Transverse colon (tissue), 4 donors: ENCODE measurements at regions not wholly inside any gene's neighbourhood (a gene's known extent, or its start where the extent isn't known, plus 50 kb on each side); places are given as distances from the start of the nearest gene placed in this dataset.

Experiments
- DNase-seq: peaks from one replicate; pipeline ENCODE4 v3.0.0-alpha.2; 2019
- H3K27ac ChIP-seq, 4 donors: fragments of 200-600 bp; sonication (generic); 2 replicates each; pipeline ENCODE4 v1.5.1; 2016 to 2018; ENCODE audit warnings: inconsistent platforms in 4 of 4
- H3K27me3 ChIP-seq: fragments of 200-600 bp; sonication (generic); 2 replicates; pipeline ENCODE4 v1.5.1; 2017; ENCODE audit warnings: inconsistent platforms
- H3K36me3 ChIP-seq, 4 donors: fragments of 200-600 bp; sonication (generic); 2 replicates each; pipeline ENCODE4 v1.5.1; 2017 to 2019; ENCODE audit warnings: inconsistent platforms in 4 of 4
- H3K4me1 ChIP-seq, 4 donors: fragments of 200-600 bp; sonication (generic); 2 replicates each; pipeline ENCODE4 v1.5.1; 2017 to 2020; ENCODE audit warnings: inconsistent platforms in 4 of 4
- H3K4me3 ChIP-seq, 4 donors: fragments of 200-600 bp; sonication (generic); 1 replicate in 1 of 4; 2 replicates in 3 of 4; pipeline versions ENCODE4 v1.5.1 to v1.6.1; 2017 to 2019; ENCODE audit warnings: inconsistent platforms in 4 of 4
- H3K9me3 ChIP-seq, 2 donors: fragments of 200-600 bp; sonication (generic); 2 replicates each; pipeline ENCODE4 v1.5.1; 2017 to 2019; ENCODE audit warnings: inconsistent platforms in 2 of 2
- EP300 ChIP-seq: sonication (generic); formaldehyde crosslinking; IDR thresholded peaks from one replicate; pipeline ENCODE4 v1.6.1; 2017; ENCODE audit warnings: antibody characterized with exemption, low read depth
- POLR2A ChIP-seq: fragments of 450-650 bp; IDR thresholded peaks from one replicate; pipeline ENCODE4 v1.6.1; 2016; ENCODE audit warnings: antibody characterized with exemption, mild to moderate bottlenecking, moderate library complexity
- POLR2AphosphoS5 ChIP-seq, 3 donors: sonication (generic); formaldehyde crosslinking; IDR thresholded peaks; one replicate each; pipeline ENCODE4 v1.6.1; 2016; ENCODE audit warnings: antibody characterized with exemption in 3 of 3
- WGBS, 2 donors: methylation state at CpG; one replicate each; pipeline ENCODE4 v1.1.5; 2018; ENCODE audit warnings: low coverage in 1 of 2; 5-methylcytosine and 5-hydroxymethylcytosine counted together
- in situ Hi-C, 4 donors: fragments of 200-750 bp; cut with MboI; loops; one replicate each; pipeline versions ENCODE4 v1.15.0 to v1.15.1; 2017; ENCODE audit warnings: low sequenced_read_pairs in 3 of 4, low pct_ligation_motif_present in 1 of 4, low pct_unique_long_range_greater_than_20kb in 1 of 4
- intact Hi-C: fragments of 100-400 bp; cut with DNase I; formaldehyde crosslinking; loops from one replicate; pipeline ENCODE4 v1.15.1; 2023; ENCODE audit warnings: low total_unique reads
- TF ChIP-seq, protein P1 (sequence below), 5 experiments: fragments of 200-600 bp in 3 of 5; fragments of 450-650 bp in 2 of 5; sonication (generic) in 3 of 5; IDR thresholded peaks; 1 replicate in 2 of 5; 2 replicates in 3 of 5; pipeline ENCODE4 v1.5.1; 2016 to 2017; ENCODE audit warnings: antibody characterized with exemption in 5 of 5, inconsistent platforms in 3 of 5, mild to moderate bottlenecking in 2 of 5, moderate library complexity in 1 of 5

DNA sequence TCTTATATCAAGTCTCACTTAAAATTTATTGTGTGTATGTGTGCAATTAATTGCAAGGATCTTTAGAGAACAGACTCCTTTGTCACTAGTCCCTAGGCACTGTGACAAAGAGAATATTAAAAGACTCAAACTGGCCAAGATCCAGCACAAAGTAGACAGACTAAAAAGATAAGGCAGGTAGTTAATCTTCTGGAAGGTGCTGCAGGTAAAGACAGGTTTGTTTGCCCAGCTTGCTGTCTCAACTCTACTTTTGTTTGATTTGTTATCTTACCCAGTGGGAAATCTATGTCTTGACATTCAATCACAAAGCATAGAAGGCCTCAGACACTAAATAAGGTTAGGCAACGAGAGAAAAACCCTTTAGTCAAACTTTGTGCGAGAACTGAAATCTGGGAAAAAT is 807.9 kb upstream of the LRRN3 start:
- H3K27ac ChIP-seq = no peak overlapping the region
- no peaks in the 10 kb centered on the region for H3K27me3 ChIP-seq
- TF ChIP-seq POLR2A (no peak), POLR2AphosphoS5 (IDR thresholded peaks at IDR 0.05) (no peak), EP300 (no peak)
- TF ChIP-seq, protein P1, sequence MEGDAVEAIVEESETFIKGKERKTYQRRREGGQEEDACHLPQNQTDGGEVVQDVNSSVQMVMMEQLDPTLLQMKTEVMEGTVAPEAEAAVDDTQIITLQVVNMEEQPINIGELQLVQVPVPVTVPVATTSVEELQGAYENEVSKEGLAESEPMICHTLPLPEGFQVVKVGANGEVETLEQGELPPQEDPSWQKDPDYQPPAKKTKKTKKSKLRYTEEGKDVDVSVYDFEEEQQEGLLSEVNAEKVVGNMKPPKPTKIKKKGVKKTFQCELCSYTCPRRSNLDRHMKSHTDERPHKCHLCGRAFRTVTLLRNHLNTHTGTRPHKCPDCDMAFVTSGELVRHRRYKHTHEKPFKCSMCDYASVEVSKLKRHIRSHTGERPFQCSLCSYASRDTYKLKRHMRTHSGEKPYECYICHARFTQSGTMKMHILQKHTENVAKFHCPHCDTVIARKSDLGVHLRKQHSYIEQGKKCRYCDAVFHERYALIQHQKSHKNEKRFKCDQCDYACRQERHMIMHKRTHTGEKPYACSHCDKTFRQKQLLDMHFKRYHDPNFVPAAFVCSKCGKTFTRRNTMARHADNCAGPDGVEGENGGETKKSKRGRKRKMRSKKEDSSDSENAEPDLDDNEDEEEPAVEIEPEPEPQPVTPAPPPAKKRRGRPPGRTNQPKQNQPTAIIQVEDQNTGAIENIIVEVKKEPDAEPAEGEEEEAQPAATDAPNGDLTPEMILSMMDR (IDR thresholded peaks at IDR 0.05) = no peak
- intact Hi-C loops = no loop called here
- no peak for DNase-seq
- 25 to 65% methylated on average over 2 of the region's 2 CpGs for WGBS, 2 donors
- in situ Hi-C loops = no loop called here
- H3K4me3 ChIP-seq = no peak overlapping the region
- no peaks in the 10 kb centered on the region for H3K4me1 ChIP-seq
- H3K9me3 ChIP-seq = no peaks in the 10 kb centered on the region
- H3K36me3 ChIP-seq = no peaks in the 10 kb centered on the region

DNA sequence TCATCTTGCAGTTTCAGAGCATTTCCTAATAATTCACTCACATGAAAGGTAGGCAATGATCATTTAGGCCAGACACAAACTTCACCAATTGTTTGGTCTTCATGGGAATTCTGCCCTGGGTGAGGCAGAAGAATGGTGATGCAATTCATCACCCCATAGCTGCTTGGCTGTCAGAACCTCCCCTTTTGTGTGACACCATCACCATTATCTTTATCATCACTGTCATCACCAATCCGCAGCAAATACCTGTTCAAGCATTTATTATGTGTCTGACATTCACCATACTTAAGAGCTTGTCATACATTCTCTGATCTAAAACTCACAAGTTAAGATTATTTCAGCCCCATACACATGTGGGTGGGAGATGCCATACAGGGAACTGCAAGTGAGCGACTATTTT is 799.5 kb upstream of the LRRN3 start:
- H3K4me1 ChIP-seq = no peaks in the 10 kb centered on the region
- H3K4me3 ChIP-seq = no peak overlapping the region
- no peak for TF ChIP-seq EP300
- TF ChIP-seq, protein P1 (IDR thresholded peaks at IDR 0.05) = no peak
- no peak for TF ChIP-seq POLR2AphosphoS5 (IDR thresholded peaks at IDR 0.05)
- TF ChIP-seq POLR2A = no peak
- WGBS, 2 donors = 80 to 95% methylated on average over 2 of the region's 2 CpGs
- DNase-seq = no peak
- H3K9me3 ChIP-seq = no peaks in the 10 kb centered on the region
- no peaks in the 10 kb centered on the region for H3K27me3 ChIP-seq
- H3K27ac ChIP-seq = no peak overlapping the region
- H3K36me3 ChIP-seq = no peaks in the 10 kb centered on the region
- in situ Hi-C loops (no loop called here), intact Hi-C loops (no loop called here)

DNA sequence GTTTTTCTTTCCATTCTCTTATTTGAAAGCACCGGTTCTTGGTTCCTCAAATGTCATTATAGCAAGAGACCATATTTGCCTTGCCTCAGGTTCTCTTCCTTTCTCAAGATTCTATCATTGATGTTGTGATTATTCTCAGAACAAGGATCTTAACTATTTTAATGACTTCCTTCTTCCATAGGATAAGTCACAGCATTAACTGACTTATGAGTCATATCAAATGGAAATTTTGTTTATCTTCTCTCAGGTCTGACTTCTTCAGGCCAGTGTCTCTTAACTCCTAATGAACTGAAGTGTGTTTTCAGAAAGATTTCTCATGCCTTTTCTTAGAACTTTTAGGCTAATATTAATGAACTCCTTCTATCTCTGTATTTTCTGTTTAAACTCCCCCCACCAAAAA is 794.6 kb upstream of the LRRN3 start:
- in situ Hi-C loops = no loop called here
- H3K27me3 ChIP-seq = no peaks in the 10 kb centered on the region
- no peak overlapping the region for H3K4me3 ChIP-seq
- no peak for TF ChIP-seq POLR2A
- no peak for TF ChIP-seq POLR2AphosphoS5 (IDR thresholded peaks at IDR 0.05)
- TF ChIP-seq EP300 = no peak
- TF ChIP-seq, protein P1 (IDR thresholded peaks at IDR 0.05) = no peak
- H3K36me3 ChIP-seq = no peaks in the 10 kb centered on the region
- H3K27ac ChIP-seq = no peak overlapping the region
- no peaks in the 10 kb centered on the region for H3K9me3 ChIP-seq
- no peaks in the 10 kb centered on the region for H3K4me1 ChIP-seq
- 55 to 89% methylated on average over 1 of the region's 1 CpG for WGBS, 2 donors
- no peak for DNase-seq
- intact Hi-C loops = no loop called here

DNA sequence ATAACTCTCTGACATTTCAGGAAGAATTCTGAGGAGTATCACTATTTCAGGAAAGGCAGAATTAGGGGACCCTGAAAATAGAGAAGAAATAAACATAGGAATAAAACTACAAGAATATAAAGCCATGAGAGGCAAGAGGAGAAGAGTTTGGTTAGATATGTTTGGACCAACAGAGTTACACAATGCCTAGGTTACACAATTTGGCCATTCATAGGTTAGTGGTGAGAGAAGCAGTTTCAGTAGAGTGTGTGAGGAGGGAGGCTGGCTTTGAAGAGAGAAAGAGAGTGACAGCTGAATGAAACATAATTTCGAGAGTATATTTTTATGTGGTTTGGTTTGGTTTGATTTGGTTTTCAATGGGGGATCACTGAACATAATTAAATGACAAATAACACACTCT is 783.2 kb upstream of the LRRN3 start:
- H3K4me1 ChIP-seq = no peaks in the 10 kb centered on the region
- intact Hi-C loops (no loop called here), in situ Hi-C loops (no loop called here)
- H3K9me3 ChIP-seq = no peaks in the 10 kb centered on the region
- 67 to 74% methylated on average over 1 of the region's 1 CpG for WGBS, 2 donors
- H3K27me3 ChIP-seq = no peaks in the 10 kb centered on the region
- DNase-seq = no peak
- no peaks in the 10 kb centered on the region for H3K36me3 ChIP-seq
- H3K4me3 ChIP-seq = no peak overlapping the region
- no peak for TF ChIP-seq POLR2AphosphoS5 (IDR thresholded peaks at IDR 0.05)
- TF ChIP-seq EP300 = no peak
- no peak for TF ChIP-seq POLR2A
- TF ChIP-seq, protein P1 (IDR thresholded peaks at IDR 0.05) = no peak
- H3K27ac ChIP-seq = no peak overlapping the region
